ENCODE measurements at regions not wholly inside any gene's neighbourhood (a gene's known extent, or its start where the extent isn't known, plus 50 kb on each side); places are given as distances from the start of the nearest gene placed in this dataset.

DNA sequence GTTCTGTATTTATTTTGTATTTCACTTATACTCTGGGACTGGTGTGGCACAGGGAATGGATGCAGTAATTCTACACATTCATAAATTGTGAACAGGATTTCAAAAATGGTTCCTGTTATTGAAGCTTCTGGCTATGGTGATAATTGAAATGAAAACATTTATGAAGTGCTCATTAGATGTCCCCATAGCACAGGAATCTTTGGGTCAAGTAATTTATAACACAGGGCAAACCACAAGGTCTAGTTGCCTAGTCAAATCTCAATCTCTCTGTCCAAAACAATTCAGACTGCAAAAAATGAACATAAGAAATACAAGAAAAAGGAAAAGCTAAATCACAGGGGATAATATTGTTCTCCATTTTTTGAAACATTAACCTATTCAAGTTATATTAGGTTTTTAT, 117.5 kb upstream of the PTPRG start:
- H3K4me3 Mint-ChIP-seq = no peak overlapping the region
- DNase-seq = no peak
- no peaks in the 10 kb centered on the region for H3K36me3 Mint-ChIP-seq (ENCODE audit: low read depth)
- no peaks in the 10 kb centered on the region for H3K4me1 Mint-ChIP-seq (ENCODE audit: low read depth)
- H3K27me3 Mint-ChIP-seq (ENCODE audit: insufficient read depth) = peaks cover 6% of the 10 kb centered on the region; the same call in 1 of the 2 replicates
- no peak overlapping the region for H3K27ac Mint-ChIP-seq
- H3K9me3 Mint-ChIP-seq = no peaks in the 10 kb centered on the region
- TF ChIP-seq, protein P1, sequence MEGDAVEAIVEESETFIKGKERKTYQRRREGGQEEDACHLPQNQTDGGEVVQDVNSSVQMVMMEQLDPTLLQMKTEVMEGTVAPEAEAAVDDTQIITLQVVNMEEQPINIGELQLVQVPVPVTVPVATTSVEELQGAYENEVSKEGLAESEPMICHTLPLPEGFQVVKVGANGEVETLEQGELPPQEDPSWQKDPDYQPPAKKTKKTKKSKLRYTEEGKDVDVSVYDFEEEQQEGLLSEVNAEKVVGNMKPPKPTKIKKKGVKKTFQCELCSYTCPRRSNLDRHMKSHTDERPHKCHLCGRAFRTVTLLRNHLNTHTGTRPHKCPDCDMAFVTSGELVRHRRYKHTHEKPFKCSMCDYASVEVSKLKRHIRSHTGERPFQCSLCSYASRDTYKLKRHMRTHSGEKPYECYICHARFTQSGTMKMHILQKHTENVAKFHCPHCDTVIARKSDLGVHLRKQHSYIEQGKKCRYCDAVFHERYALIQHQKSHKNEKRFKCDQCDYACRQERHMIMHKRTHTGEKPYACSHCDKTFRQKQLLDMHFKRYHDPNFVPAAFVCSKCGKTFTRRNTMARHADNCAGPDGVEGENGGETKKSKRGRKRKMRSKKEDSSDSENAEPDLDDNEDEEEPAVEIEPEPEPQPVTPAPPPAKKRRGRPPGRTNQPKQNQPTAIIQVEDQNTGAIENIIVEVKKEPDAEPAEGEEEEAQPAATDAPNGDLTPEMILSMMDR (IDR thresholded peaks at IDR 0.05) = no peak

DNA sequence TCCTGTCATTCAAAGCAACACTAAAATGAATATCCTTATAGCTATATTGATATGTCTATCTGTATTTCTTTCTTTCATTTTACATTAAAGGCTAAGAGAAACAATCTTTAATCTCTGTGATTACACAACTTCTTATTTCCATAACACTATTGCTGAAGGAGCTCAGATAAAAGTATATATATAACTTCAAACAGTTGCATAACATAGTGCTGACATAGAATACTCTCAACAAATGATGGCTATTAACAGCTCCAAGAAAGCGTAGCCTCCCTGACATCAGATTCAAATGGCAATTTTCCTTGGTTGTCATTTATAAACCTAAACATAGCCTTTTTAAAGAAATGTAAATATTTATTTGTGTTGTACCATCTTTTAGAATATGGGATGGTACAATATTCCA, 116.6 kb upstream of the PTPRG start:
- Mint-ChIP-seq H3K4me3 (no peak overlapping the region), H3K27ac (no peak overlapping the region), H3K36me3 (ENCODE audit: low read depth) (no peaks in the 10 kb centered on the region), H3K27me3 (ENCODE audit: insufficient read depth) (peaks cover 6% of the 10 kb centered on the region; the same call in 1 of the 2 replicates), H3K9me3 (no peaks in the 10 kb centered on the region), H3K4me1 (ENCODE audit: low read depth) (peaks cover 8% of the 10 kb centered on the region)
- DNase-seq = no peak
- TF ChIP-seq, protein P1 (IDR thresholded peaks at IDR 0.05) = no peak

DNA sequence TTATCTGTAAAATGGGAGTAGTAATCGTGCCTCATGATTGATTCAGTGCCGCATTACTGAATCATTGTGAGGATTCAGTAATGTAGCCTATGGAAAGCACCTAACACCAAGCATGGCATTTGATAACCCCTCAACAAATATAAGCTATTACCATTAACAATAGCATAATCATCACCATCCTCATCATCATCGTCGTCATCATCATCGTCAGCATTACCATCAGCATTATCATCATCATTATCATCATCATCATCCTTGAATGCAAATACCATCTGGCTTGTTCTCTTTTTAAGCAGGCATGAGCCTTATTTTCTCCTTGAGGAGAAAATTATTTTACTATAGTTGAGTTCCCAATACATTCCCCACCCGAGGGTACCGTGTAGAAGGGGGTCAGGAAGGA, 115.4 kb upstream of the PTPRG start:
- Mint-ChIP-seq H3K9me3 (no peaks in the 10 kb centered on the region), H3K27me3 (ENCODE audit: insufficient read depth) (peaks cover 6% of the 10 kb centered on the region; the same call in 1 of the 2 replicates), H3K36me3 (ENCODE audit: low read depth) (no peaks in the 10 kb centered on the region), H3K4me1 (ENCODE audit: low read depth) (peaks cover 12% of the 10 kb centered on the region), H3K4me3 (no peak overlapping the region), H3K27ac (no peak overlapping the region)
- TF ChIP-seq, protein P1 (IDR thresholded peaks at IDR 0.05) = no peak
- no peak for DNase-seq

DNA sequence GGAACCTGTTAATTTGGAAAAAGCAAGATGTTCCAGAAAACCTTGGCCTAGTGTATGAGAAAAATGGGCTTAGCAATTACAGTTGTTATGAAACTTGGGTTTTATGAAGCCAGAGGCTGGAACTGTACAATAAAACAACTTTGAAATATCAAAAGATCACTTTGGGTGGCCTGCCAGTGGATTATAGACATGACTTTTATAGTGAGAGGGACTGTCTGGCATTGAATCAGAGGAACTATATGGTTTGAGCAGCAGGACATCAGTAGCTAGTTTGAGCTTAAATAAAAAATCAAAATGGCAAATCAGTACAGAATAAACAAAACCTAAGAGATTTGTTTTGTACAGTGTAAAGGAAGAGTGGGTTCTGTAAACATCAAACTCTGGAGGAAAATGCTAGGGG, 115.0 kb upstream of the PTPRG start:
- Mint-ChIP-seq H3K36me3 (ENCODE audit: low read depth) (no peaks in the 10 kb centered on the region), H3K27me3 (ENCODE audit: insufficient read depth) (peaks cover 6% of the 10 kb centered on the region; the same call in 1 of the 2 replicates), H3K4me3 (no peak overlapping the region), H3K9me3 (no peaks in the 10 kb centered on the region), H3K4me1 (ENCODE audit: low read depth) (peaks cover 16% of the 10 kb centered on the region), H3K27ac (no peak overlapping the region)
- DNase-seq = no peak
- TF ChIP-seq, protein P1 (IDR thresholded peaks at IDR 0.05) = no peak

DNA sequence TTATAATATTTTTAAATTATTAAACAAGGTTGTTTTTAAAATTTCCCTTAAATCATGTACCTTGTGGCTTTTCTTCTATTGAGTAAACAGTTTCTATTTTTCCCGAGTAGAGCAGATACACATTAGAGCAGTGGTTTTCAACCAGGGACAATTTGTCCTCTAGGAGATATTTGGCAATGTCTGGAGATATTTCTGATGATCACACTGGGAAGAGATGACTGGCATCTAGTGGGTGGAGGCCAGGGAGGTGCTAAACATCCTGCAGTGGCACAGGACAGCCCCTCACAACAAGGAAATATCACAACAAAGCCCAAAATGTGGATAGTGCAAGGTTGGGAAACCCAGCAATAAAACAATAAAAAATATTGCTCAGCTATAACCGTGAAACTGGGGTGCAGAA, 113.0 kb upstream of the PTPRG start:
- TF ChIP-seq, protein P1 (IDR thresholded peaks at IDR 0.05) = no peak
- Mint-ChIP-seq H3K36me3 (ENCODE audit: low read depth) (no peaks in the 10 kb centered on the region), H3K27me3 (ENCODE audit: insufficient read depth) (no peaks in the 10 kb centered on the region; the same call in 1 of the 2 replicates), H3K9me3 (no peaks in the 10 kb centered on the region), H3K4me3 (no peak overlapping the region), H3K4me1 (ENCODE audit: low read depth) (peaks cover 36% of the 10 kb centered on the region), H3K27ac (no peak overlapping the region)
- DNase-seq = no peak

All from HFFc6 (cell line).